Liver (tissue), 8 donors: ENCODE measurements at regions not wholly inside any gene's neighbourhood (a gene's known extent, or its start where the extent isn't known, plus 50 kb on each side); places are given as distances from the start of the nearest gene placed in this dataset.

Experiments
- DNase-seq: peaks from one replicate; pipeline ENCODE4 v3.0.0-alpha.2; 2017; ENCODE audit warnings: low spot score
- H3K27ac ChIP-seq, 2 donors: one replicate each; pipeline ENCODE4 v1.7.0; 2013; ENCODE audit warnings: inconsistent platforms in 2 of 2, low read length in 2 of 2, control low read depth in 1 of 2, low read depth in 1 of 2, mild to moderate bottlenecking in 1 of 2
- H3K27me3 ChIP-seq, 4 donors: one replicate each; pipeline versions ENCODE4 v1.6.1 to v1.7.0; 2013; ENCODE audit warnings: low read length in 3 of 4, inconsistent platforms in 1 of 4, mild to moderate bottlenecking in 1 of 4, moderate library complexity in 1 of 4; ENCODE audit not compliant: control insufficient read depth in 4 of 4, insufficient read depth in 4 of 4
- H3K36me3 ChIP-seq, 4 donors: one replicate each; pipeline versions ENCODE4 v1.6.1 to v1.7.0; 2013; ENCODE audit warnings: low read length in 3 of 4, mild to moderate bottlenecking in 3 of 4, low read depth in 1 of 4, moderate library complexity in 1 of 4; ENCODE audit not compliant: control insufficient read depth in 4 of 4, insufficient read depth in 3 of 4
- H3K4me1 ChIP-seq, 4 donors: one replicate each; pipeline versions ENCODE4 v1.6.1 to v1.7.0; 2013; ENCODE audit warnings: low read length in 3 of 4, mild to moderate bottlenecking in 3 of 4, moderate library complexity in 1 of 4; ENCODE audit not compliant: control insufficient read depth in 4 of 4, insufficient read depth in 4 of 4
- H3K4me3 ChIP-seq, 3 donors: one replicate each; pipeline versions ENCODE4 v1.6.1 to v1.7.0; 2013; ENCODE audit warnings: low read length in 3 of 3, control low read depth in 1 of 3, low read depth in 1 of 3, mild to moderate bottlenecking in 1 of 3
- H3K9ac ChIP-seq, 2 donors: one replicate each; pipeline ENCODE4 v1.7.0; 2013; ENCODE audit warnings: low read length in 2 of 2, mild to moderate bottlenecking in 2 of 2, moderate library complexity in 2 of 2, control low read depth in 1 of 2, low read depth in 1 of 2
- H3K9me3 ChIP-seq, 4 donors: one replicate each; pipeline versions ENCODE4 v1.6.1 to v1.7.0; 2013; ENCODE audit warnings: low read length in 3 of 4; ENCODE audit not compliant: control insufficient read depth in 4 of 4
- EGR1 ChIP-seq, 2 donors: IDR thresholded peaks; 2 replicates each; pipeline ENCODE4 v1.6.1; 2016 to 2018; ENCODE audit warnings: antibody characterized with exemption in 2 of 2, low read depth in 2 of 2
- FOXA1 ChIP-seq: IDR thresholded peaks from 2 replicates; pipeline ENCODE4 v1.6.1; 2016; ENCODE audit warnings: antibody characterized with exemption
- FOXA2 ChIP-seq: IDR thresholded peaks from 2 replicates; pipeline ENCODE4 v1.6.1; 2016; ENCODE audit warnings: antibody characterized with exemption
- GABPA ChIP-seq, 2 donors: IDR thresholded peaks in 1 of 2; conservative IDR thresholded peaks in 1 of 2; 2 replicates each; pipeline ENCODE4 v1.6.1; 2016; ENCODE audit warnings: antibody characterized with exemption in 2 of 2, mild to moderate bottlenecking in 1 of 2, moderate library complexity in 1 of 2
- HNF4A ChIP-seq, 2 donors: conservative IDR thresholded peaks; 2 replicates each; pipeline ENCODE4 v1.6.1; 2016; ENCODE audit warnings: antibody characterized with exemption in 2 of 2, mild to moderate bottlenecking in 2 of 2
- HNF4G ChIP-seq: IDR thresholded peaks from 2 replicates; pipeline ENCODE4 v1.6.1; 2016; ENCODE audit warnings: antibody characterized with exemption
- JUND ChIP-seq, 2 donors: IDR thresholded peaks; 2 replicates each; pipeline ENCODE4 v1.6.1; 2016; ENCODE audit warnings: antibody characterized with exemption in 2 of 2
- NR2F2 ChIP-seq: IDR thresholded peaks from 2 replicates; pipeline ENCODE4 v1.6.1; 2016; ENCODE audit warnings: antibody characterized with exemption
- RAD21 ChIP-seq, 2 donors: IDR thresholded peaks; 2 replicates each; pipeline ENCODE4 v1.6.1; 2016; ENCODE audit warnings: antibody characterized with exemption in 2 of 2, mild to moderate bottlenecking in 2 of 2
- RXRA ChIP-seq, 2 donors: IDR thresholded peaks; 2 replicates each; pipeline ENCODE4 v1.6.1; 2017 to 2018; ENCODE audit warnings: antibody characterized with exemption in 2 of 2, mild to moderate bottlenecking in 1 of 2
- SP1 ChIP-seq: IDR thresholded peaks from 2 replicates; pipeline ENCODE4 v1.6.1; 2018; ENCODE audit warnings: antibody characterized with exemption, mild to moderate bottlenecking
- TAF1 ChIP-seq: conservative IDR thresholded peaks from 2 replicates; pipeline ENCODE4 v1.6.1; 2016; ENCODE audit warnings: antibody characterized with exemption, mild to moderate bottlenecking
- WGBS: extraction: QIAGEN DNeasy Blood & Tissue Kit; methylation state at CpG from one replicate; pipeline ENCODE4 v1.1.7; 2013; 5-methylcytosine and 5-hydroxymethylcytosine counted together
- TF ChIP-seq, protein P1 (sequence below): IDR thresholded peaks from 2 replicates; pipeline ENCODE4 v1.6.1; 2016; ENCODE audit warnings: antibody characterized with exemption
- TF ChIP-seq, protein P2 (sequence below): IDR thresholded peaks from 2 replicates; pipeline ENCODE4 v1.6.1; 2016; ENCODE audit warnings: antibody characterized with exemption, mild to moderate bottlenecking
- TF ChIP-seq, protein P3 (sequence below): IDR thresholded peaks from 2 replicates; pipeline ENCODE4 v1.6.1; 2016; ENCODE audit warnings: antibody characterized with exemption
- TF ChIP-seq, protein P4 (sequence below): fragments of 150-350 bp; IDR thresholded peaks from 2 replicates; pipeline ENCODE4 v1.5.1; 2017; ENCODE audit warnings: improper control_type of control experiment, low read depth, low read length; ENCODE audit not compliant: missing input control
- TF ChIP-seq, protein P5 (sequence below): IDR thresholded peaks from 2 replicates; pipeline ENCODE4 v1.6.1; 2016; ENCODE audit warnings: antibody characterized with exemption
- donor health status: healthy.
- donor health status: healthy.
- donor health status: healthy.
- donor health status: healthy.
- donor health status: healthy.

DNA sequence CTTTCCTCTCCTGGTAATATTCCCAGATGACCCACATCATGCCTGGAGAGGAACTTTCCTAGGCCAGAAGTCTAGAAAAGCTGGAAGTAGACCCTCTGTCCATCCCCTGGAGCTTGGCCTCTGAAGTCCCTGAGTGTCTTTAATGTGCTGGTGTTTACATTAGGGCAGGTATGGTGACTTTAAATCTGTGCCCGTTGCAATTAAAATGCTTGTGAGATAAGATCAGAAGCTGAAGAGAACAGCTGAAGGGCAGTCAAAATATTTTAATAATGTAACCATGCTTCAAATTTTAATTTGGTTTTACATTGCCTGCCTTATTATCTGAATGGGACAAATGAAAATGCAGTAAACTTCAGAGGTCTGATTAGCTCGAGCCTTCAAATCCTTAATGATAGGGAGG lies 1022.5 kb downstream of the BCL11B start:
- Histone ChIP-seq H3K27ac (no peak overlapping the region), H3K27me3 (peaks cover 0 to 5% (median under 1%) of the 10 kb centered on the region in 4 donors), H3K36me3 (no peaks in the 10 kb centered on the region), H3K9me3 (no peaks in the 10 kb centered on the region), H3K9ac (no peak overlapping the region), H3K4me3 (no peak overlapping the region), H3K4me1 (no peaks in the 10 kb centered on the region)
- WGBS, result 38% methylated on average over 2 of the region's 2 CpGs
- no peak for DNase-seq
- TF ChIP-seq, protein P1, sequence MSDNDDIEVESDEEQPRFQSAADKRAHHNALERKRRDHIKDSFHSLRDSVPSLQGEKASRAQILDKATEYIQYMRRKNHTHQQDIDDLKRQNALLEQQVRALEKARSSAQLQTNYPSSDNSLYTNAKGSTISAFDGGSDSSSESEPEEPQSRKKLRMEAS, result no peak
- TF ChIP-seq FOXA1, result no peak
- TF ChIP-seq HNF4A (conservative IDR thresholded peaks at IDR 0.05), result no peak
- TF ChIP-seq, protein P2, sequence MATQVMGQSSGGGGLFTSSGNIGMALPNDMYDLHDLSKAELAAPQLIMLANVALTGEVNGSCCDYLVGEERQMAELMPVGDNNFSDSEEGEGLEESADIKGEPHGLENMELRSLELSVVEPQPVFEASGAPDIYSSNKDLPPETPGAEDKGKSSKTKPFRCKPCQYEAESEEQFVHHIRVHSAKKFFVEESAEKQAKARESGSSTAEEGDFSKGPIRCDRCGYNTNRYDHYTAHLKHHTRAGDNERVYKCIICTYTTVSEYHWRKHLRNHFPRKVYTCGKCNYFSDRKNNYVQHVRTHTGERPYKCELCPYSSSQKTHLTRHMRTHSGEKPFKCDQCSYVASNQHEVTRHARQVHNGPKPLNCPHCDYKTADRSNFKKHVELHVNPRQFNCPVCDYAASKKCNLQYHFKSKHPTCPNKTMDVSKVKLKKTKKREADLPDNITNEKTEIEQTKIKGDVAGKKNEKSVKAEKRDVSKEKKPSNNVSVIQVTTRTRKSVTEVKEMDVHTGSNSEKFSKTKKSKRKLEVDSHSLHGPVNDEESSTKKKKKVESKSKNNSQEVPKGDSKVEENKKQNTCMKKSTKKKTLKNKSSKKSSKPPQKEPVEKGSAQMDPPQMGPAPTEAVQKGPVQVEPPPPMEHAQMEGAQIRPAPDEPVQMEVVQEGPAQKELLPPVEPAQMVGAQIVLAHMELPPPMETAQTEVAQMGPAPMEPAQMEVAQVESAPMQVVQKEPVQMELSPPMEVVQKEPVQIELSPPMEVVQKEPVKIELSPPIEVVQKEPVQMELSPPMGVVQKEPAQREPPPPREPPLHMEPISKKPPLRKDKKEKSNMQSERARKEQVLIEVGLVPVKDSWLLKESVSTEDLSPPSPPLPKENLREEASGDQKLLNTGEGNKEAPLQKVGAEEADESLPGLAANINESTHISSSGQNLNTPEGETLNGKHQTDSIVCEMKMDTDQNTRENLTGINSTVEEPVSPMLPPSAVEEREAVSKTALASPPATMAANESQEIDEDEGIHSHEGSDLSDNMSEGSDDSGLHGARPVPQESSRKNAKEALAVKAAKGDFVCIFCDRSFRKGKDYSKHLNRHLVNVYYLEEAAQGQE, result no peak
- TF ChIP-seq, protein P3, sequence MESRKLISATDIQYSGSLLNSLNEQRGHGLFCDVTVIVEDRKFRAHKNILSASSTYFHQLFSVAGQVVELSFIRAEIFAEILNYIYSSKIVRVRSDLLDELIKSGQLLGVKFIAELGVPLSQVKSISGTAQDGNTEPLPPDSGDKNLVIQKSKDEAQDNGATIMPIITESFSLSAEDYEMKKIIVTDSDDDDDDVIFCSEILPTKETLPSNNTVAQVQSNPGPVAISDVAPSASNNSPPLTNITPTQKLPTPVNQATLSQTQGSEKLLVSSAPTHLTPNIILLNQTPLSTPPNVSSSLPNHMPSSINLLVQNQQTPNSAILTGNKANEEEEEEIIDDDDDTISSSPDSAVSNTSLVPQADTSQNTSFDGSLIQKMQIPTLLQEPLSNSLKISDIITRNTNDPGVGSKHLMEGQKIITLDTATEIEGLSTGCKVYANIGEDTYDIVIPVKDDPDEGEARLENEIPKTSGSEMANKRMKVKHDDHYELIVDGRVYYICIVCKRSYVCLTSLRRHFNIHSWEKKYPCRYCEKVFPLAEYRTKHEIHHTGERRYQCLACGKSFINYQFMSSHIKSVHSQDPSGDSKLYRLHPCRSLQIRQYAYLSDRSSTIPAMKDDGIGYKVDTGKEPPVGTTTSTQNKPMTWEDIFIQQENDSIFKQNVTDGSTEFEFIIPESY, result no peak
- TF ChIP-seq RAD21 (IDR thresholded peaks at IDR 0.05), result no peak
- TF ChIP-seq, protein P4, sequence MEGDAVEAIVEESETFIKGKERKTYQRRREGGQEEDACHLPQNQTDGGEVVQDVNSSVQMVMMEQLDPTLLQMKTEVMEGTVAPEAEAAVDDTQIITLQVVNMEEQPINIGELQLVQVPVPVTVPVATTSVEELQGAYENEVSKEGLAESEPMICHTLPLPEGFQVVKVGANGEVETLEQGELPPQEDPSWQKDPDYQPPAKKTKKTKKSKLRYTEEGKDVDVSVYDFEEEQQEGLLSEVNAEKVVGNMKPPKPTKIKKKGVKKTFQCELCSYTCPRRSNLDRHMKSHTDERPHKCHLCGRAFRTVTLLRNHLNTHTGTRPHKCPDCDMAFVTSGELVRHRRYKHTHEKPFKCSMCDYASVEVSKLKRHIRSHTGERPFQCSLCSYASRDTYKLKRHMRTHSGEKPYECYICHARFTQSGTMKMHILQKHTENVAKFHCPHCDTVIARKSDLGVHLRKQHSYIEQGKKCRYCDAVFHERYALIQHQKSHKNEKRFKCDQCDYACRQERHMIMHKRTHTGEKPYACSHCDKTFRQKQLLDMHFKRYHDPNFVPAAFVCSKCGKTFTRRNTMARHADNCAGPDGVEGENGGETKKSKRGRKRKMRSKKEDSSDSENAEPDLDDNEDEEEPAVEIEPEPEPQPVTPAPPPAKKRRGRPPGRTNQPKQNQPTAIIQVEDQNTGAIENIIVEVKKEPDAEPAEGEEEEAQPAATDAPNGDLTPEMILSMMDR, result no peak
- TF ChIP-seq SP1, result no peak
- TF ChIP-seq RXRA (IDR thresholded peaks at IDR 0.05), result no peak
- TF ChIP-seq JUND (IDR thresholded peaks at IDR 0.05), result no peak
- TF ChIP-seq EGR1 (IDR thresholded peaks at IDR 0.05; ENCODE audit: low read depth in 2 of 2), result no peak
- TF ChIP-seq, protein P5, sequence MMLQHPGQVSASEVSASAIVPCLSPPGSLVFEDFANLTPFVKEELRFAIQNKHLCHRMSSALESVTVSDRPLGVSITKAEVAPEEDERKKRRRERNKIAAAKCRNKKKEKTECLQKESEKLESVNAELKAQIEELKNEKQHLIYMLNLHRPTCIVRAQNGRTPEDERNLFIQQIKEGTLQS, result no peak
- TF ChIP-seq TAF1, result no peak
- TF ChIP-seq GABPA (IDR thresholded peaks at IDR 0.05 in 1 of 2, conservative IDR thresholded peaks at IDR 0.05 in 1 of 2), result no peak
- no peak for TF ChIP-seq FOXA2
- no peak for TF ChIP-seq NR2F2

DNA sequence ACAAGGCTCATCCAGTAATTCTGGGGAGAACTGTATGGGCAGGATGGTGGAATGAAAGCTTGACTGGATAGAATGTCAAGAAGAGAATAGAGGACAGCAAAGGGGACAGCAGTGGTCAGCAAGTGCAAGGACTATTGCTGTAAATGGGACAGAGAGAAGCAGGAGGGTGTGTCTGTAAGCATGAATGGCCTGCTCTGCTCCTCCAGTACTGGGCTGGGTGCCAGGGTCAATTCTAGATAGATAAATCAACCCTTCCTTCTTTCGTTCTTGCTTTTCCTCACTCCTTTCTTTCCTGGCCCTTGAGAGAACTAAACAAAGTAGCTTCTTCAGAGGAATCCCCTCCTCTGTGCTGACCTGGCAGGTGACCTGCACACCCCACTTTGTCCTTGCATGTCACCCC lies 1019.2 kb downstream of the BCL11B start:
- Histone ChIP-seq H3K4me3 (no peak overlapping the region), H3K9me3 (peaks cover 0 to 1% (median under 1%) of the 10 kb centered on the region in 4 donors)
- 75% methylated on average over 1 of the region's 1 CpG for WGBS

More for the DNA sequence above, 1019.2 kb downstream of the BCL11B start:
- TF ChIP-seq, protein P5, result no peak
- TF ChIP-seq FOXA2 (no peak), NR2F2 (no peak), RXRA (IDR thresholded peaks at IDR 0.05) (no peak), HNF4G (no peak), FOXA1 (no peak), HNF4A (conservative IDR thresholded peaks at IDR 0.05) (no peak), EGR1 (IDR thresholded peaks at IDR 0.05; ENCODE audit: low read depth in 2 of 2) (no peak), TAF1 (no peak)
- TF ChIP-seq, protein P2, result no peak
- TF ChIP-seq, protein P3, result no peak
- TF ChIP-seq, protein P1, result no peak
- DNase-seq, result no peak
- H3K9ac ChIP-seq, result no peak overlapping the region
- no peaks in the 10 kb centered on the region for H3K36me3 ChIP-seq
- no peak overlapping the region for H3K27ac ChIP-seq
- peaks cover 0 to 8% (median 0%) of the 10 kb centered on the region in 4 donors for H3K27me3 ChIP-seq
- H3K4me1 ChIP-seq, result no peaks in the 10 kb centered on the region
